A673 (cell line): ENCODE measurements at regions not wholly inside any gene's neighbourhood (a gene's known extent, or its start where the extent isn't known, plus 50 kb on each side); places are given as distances from the start of the nearest gene placed in this dataset.

ENCODE experiments used
- BruUV-seq: library from RNA; stranded (reverse); fragments of 400-500 nt; replicated peaks from 2 replicates; lab custom pipeline; 2021; lab: Mats Ljungman, UMichigan
- CTCF ChIA-PET: fragments of 300-600 bp; sonication (Branson Sonifier 250); formaldehyde crosslinking; loops from one replicate; lab custom pipeline; 2022; ENCODE audit warnings: antibody characterized with exemption; lab: Charles Lee
- POLR2A ChIA-PET: fragments of 300-600 bp; sonication (Branson Sonifier 250); formaldehyde crosslinking; loops from one replicate; lab custom pipeline; 2022; ENCODE audit warnings: antibody characterized with exemption; ENCODE audit not compliant: low non-redundant PET; lab: Charles Lee
- DNase-seq: peaks from one replicate; pipeline ENCODE4 v3.0.0-alpha.2; 2015; ENCODE audit warnings: low spot score
- H3K27ac ChIP-seq: fragments of 200-600 bp; sonication (generic); 2 replicates; pipeline ENCODE4 v1.5.1; 2016; ENCODE audit warnings: mixed run types, low read depth, mild to moderate bottlenecking, mixed read lengths, antibody characterized with exemption, low read length; ENCODE audit not compliant: poor library complexity, severe bottlenecking
- H3K27me3 ChIP-seq: fragments of 200-600 bp; sonication (generic); replicated peaks from 2 replicates; pipeline ENCODE4 v1.6.1; 2017; ENCODE audit warnings: mixed run types, low read depth, mild to moderate bottlenecking, mixed read lengths, antibody characterized with exemption, low read length; ENCODE audit not compliant: insufficient read depth, poor library complexity
- H3K36me3 ChIP-seq: fragments of 200-600 bp; sonication (generic); 2 replicates; pipeline ENCODE4 v1.6.1; 2016; ENCODE audit warnings: mixed run types, mild to moderate bottlenecking, mixed read lengths, antibody characterized with exemption, low read length; ENCODE audit not compliant: insufficient read depth, poor library complexity, severe bottlenecking
- H3K4me1 ChIP-seq: fragments of 200-600 bp; sonication (generic); 2 replicates; pipeline ENCODE4 v1.6.1; 2017; ENCODE audit warnings: mixed run types, mild to moderate bottlenecking, mixed read lengths, antibody characterized with exemption, low read length; ENCODE audit not compliant: insufficient read depth, poor library complexity, severe bottlenecking
- H3K4me3 ChIP-seq: fragments of 200-600 bp; sonication (generic); 2 replicates; pipeline ENCODE4 v1.5.1; 2016; ENCODE audit warnings: low read depth, mixed run types, mild to moderate bottlenecking, mixed read lengths, low read length; ENCODE audit not compliant: poor library complexity, severe bottlenecking
- H3K9me3 ChIP-seq: fragments of 200-600 bp; sonication (generic); 2 replicates; pipeline ENCODE4 v1.6.1; 2016; ENCODE audit warnings: mixed run types, low read depth, mild to moderate bottlenecking, mixed read lengths, antibody characterized with exemption, low read length; ENCODE audit not compliant: poor library complexity, severe bottlenecking
- CTCF ChIP-seq: fragments of 300-800, 200-600 bp; sonication (generic); conservative IDR thresholded peaks from 2 replicates; pipeline ENCODE4 v1.5.1; 2017; ENCODE audit warnings: low read depth, mild to moderate bottlenecking, antibody characterized with exemption, low read length, moderate library complexity, mixed read lengths
- EZH2 ChIP-seq: fragments of 200-600 bp; sonication (generic); IDR thresholded peaks from 2 replicates; pipeline ENCODE4 v1.6.1; 2017; ENCODE audit warnings: borderline replicate concordance, low read depth, mild to moderate bottlenecking, mixed read lengths, antibody characterized with exemption, low read length; ENCODE audit not compliant: poor library complexity, severe bottlenecking
- intact Hi-C: fragments of 100-400 bp; cut with micrococcal nuclease; formaldehyde crosslinking; loops from one replicate; pipeline ENCODE4 v1.10.0; 2022; ENCODE audit not compliant: unreplicated experiment

- no peaks in the 10 kb centered on the region for H3K4me1 ChIP-seq
- ChIA-PET POLR2A (no interaction called here), CTCF (no interaction called here)
- no peaks in the 10 kb centered on the region for H3K9me3 ChIP-seq
- no peaks in the 10 kb centered on the region for H3K36me3 ChIP-seq
- TF ChIP-seq CTCF (no peak), EZH2 (no peak)
- DNase-seq, result no peak
- BruUV-seq, result no TSS peak
- no peak overlapping the region for H3K4me3 ChIP-seq
- peaks cover 3% of the 10 kb centered on the region for H3K27me3 ChIP-seq
- no peak overlapping the region for H3K27ac ChIP-seq
- intact Hi-C loops, result no loop called here
Measured at GRCh38 chr1:25163986-25164385, 68.3 kb downstream of the SYF2 start.

GRCh38 chr1:25161981-25162380 lies 70.3 kb downstream of the SYF2 start:
- no peak for TF ChIP-seq EZH2
- TF ChIP-seq CTCF, result no peak
- no peak for DNase-seq
- Histone ChIP-seq H3K4me1 (no peaks in the 10 kb centered on the region), H3K27me3 (peaks cover 3% of the 10 kb centered on the region), H3K4me3 (no peak overlapping the region), H3K27ac (no peak overlapping the region), H3K36me3 (no peaks in the 10 kb centered on the region), H3K9me3 (no peaks in the 10 kb centered on the region)
- intact Hi-C loops, result no loop called here
- BruUV-seq, result no TSS peak
- ChIA-PET POLR2A (no interaction called here), CTCF (no interaction called here)

- TF ChIP-seq EZH2, result no peak
- no peak for TF ChIP-seq CTCF
Measured at GRCh38 chr1:25157846-25158245, 74.5 kb downstream of the SYF2 start.

More at GRCh38 chr1:25157846-25158245, 74.5 kb downstream of the SYF2 start:
- Histone ChIP-seq H3K9me3 (no peaks in the 10 kb centered on the region), H3K27ac (no peak overlapping the region), H3K36me3 (no peaks in the 10 kb centered on the region), H3K4me3 (no peak overlapping the region), H3K27me3 (peaks cover 8% of the 10 kb centered on the region), H3K4me1 (no peaks in the 10 kb centered on the region)
- ChIA-PET POLR2A (no interaction called here), CTCF (no interaction called here)
- no peak for DNase-seq
- intact Hi-C loops, result no loop called here
- no TSS peak for BruUV-seq
